Left lung (tissue), 4 donors: ENCODE measurements at regions not wholly inside any gene's neighbourhood (a gene's known extent, or its start where the extent isn't known, plus 50 kb on each side); places are given as distances from the start of the nearest gene placed in this dataset.

ENCODE experiments used
- ATAC-seq: fragments of 200-7000 bp; cut with Tn5 transposase; one replicate; pipeline ENCODE4 v1.9.1; 2020; ENCODE audit warnings: moderate library complexity
- DNase-seq, 4 donors: peaks; one replicate each; pipeline ENCODE4 v3.0.0-alpha.2; 2013 to 2020
- H3K27ac ChIP-seq, 2 donors: fragments of 200-600 bp; sonication (generic) in 1 of 2; one replicate each; pipeline versions ENCODE4 v1.5.0 to v1.8.0; 2020 to 2021
- H3K27me3 ChIP-seq, 2 donors: fragments of 200-600 bp; sonication (generic) in 1 of 2; one replicate each; pipeline versions ENCODE4 v1.5.0 to v1.8.0; 2020 to 2021
- H3K36me3 ChIP-seq, 2 donors: fragments of 200-600 bp; sonication (generic) in 1 of 2; one replicate each; pipeline versions ENCODE4 v1.5.0 to v1.8.0; 2020 to 2021
- H3K4me1 ChIP-seq, 2 donors: fragments of 200-600 bp; one replicate each; pipeline ENCODE4 v1.8.0; 2021
- H3K4me3 ChIP-seq, 2 donors: fragments of 200-600 bp; sonication (generic) in 1 of 2; one replicate each; pipeline versions ENCODE4 v1.5.0 to v1.8.0; 2020 to 2021; ENCODE audit warnings: mild to moderate bottlenecking in 1 of 2
- H3K9me3 ChIP-seq, 2 donors: fragments of 200-600 bp; sonication (generic) in 1 of 2; one replicate each; pipeline versions ENCODE4 v1.5.0 to v1.8.0; 2020 to 2021
- intact Hi-C, 2 donors: fragments of 100-400 bp; cut with DNase I; formaldehyde crosslinking; loops; one replicate each; pipeline versions ENCODE4 v1.11.2 to v1.14.2; 2022
- TF ChIP-seq, protein P1 (sequence below), 2 donors: fragments of 200-600 bp; sonication (generic) in 1 of 2; IDR thresholded peaks; one replicate each; pipeline versions ENCODE4 v1.5.0 to v1.8.0; 2021; ENCODE audit warnings: antibody characterized with exemption in 2 of 2
- donor health status: DM: no; HTN: yes; CAD: no.
- donor health status: DM: no; HTN: no; CAD: no.

DNA sequence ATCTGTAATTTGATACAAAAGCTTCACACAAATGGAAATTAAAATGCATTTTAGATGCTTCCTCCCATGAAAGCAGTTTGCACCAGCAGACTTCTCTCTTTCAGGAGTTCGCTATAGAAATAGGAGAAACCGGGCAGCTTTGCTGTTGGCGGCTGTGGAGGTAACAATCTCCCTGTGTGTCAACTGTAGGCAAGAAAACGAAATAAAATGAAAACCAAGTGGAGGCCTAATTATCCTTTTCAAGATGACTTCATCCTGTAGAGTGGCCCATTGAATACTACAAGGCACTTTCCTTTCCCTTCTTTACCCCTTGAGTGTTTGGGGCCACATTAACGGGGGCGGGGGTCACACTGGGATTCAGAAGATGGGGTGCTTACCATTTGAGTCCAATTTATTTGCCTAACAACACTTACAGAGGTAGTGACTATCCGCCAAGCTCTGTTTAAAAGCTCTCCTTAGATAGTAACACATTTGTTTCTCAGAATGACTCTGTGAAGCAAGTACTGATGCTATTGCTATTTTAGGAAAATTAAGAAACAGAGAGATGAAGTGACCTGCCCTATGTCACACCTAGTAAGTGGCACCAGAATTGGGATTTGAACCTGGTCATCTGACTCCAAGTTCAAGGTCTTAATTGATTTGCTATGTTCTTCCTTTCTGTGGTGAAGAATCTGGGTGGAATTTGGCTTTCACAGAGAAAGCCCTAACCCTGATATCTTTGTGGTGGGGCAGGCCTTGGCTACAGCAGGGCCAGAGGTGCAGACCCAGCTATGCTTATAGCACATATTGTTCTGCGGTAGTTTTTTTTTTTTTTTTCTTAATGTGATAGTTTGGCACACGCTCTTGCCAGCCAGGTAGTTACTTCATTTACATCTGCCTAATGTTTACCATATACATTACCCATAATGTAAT, 125.5 kb upstream of the MPHOSPH6 start:
- no peak for DNase-seq
- no peaks in the 10 kb centered on the region for H3K27me3 ChIP-seq
- H3K4me3 ChIP-seq: no peak overlapping the region
- H3K9me3 ChIP-seq: no peaks in the 10 kb centered on the region
- ATAC-seq: no peak
- TF ChIP-seq, protein P1, sequence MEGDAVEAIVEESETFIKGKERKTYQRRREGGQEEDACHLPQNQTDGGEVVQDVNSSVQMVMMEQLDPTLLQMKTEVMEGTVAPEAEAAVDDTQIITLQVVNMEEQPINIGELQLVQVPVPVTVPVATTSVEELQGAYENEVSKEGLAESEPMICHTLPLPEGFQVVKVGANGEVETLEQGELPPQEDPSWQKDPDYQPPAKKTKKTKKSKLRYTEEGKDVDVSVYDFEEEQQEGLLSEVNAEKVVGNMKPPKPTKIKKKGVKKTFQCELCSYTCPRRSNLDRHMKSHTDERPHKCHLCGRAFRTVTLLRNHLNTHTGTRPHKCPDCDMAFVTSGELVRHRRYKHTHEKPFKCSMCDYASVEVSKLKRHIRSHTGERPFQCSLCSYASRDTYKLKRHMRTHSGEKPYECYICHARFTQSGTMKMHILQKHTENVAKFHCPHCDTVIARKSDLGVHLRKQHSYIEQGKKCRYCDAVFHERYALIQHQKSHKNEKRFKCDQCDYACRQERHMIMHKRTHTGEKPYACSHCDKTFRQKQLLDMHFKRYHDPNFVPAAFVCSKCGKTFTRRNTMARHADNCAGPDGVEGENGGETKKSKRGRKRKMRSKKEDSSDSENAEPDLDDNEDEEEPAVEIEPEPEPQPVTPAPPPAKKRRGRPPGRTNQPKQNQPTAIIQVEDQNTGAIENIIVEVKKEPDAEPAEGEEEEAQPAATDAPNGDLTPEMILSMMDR (IDR thresholded peaks at IDR 0.05): no peak
- intact Hi-C loops: no loop called here
- H3K4me1 ChIP-seq: no peaks in the 10 kb centered on the region
- no peak overlapping the region for H3K27ac ChIP-seq
- H3K36me3 ChIP-seq: no peaks in the 10 kb centered on the region

- intact Hi-C loops: no loop called here
- Histone ChIP-seq H3K4me1 (no peaks in the 10 kb centered on the region), H3K27ac (no peak overlapping the region), H3K9me3 (no peaks in the 10 kb centered on the region), H3K4me3 (no peak overlapping the region), H3K27me3 (no peaks in the 10 kb centered on the region), H3K36me3 (no peaks in the 10 kb centered on the region)
- TF ChIP-seq, protein P1 (IDR thresholded peaks at IDR 0.05): no peak
- no peak for DNase-seq
- ATAC-seq: no peak
These were observed 123.6 kb upstream of the MPHOSPH6 start for GRCh38 chr16:82293671-82294070.

DNA sequence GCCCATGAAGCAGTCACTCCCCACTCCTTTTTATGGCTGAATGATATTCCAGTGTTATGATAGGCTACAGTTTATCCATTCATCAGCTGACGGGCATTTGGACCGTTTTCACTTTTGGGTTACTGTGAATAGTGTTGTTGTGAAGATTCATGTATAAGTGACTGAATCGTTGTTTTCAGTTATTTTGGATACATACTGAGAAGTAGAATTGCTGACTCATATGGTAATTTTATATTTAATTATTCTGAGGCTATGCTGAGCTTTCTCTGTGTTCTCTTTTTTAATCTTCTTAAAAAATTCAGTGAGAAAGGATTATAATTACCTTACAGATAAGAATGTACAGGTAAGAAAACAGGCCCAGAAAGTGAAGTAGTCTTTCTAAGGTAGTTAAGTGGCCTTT, 117.9 kb upstream of the MPHOSPH6 start:
- no peak overlapping the region for H3K4me3 ChIP-seq
- no peaks in the 10 kb centered on the region for H3K36me3 ChIP-seq
- intact Hi-C loops: no loop called here
- H3K27ac ChIP-seq: no peak overlapping the region
- no peaks in the 10 kb centered on the region for H3K4me1 ChIP-seq
- no peaks in the 10 kb centered on the region for H3K9me3 ChIP-seq
- no peak for ATAC-seq
- no peaks in the 10 kb centered on the region for H3K27me3 ChIP-seq
- DNase-seq: no peak
- TF ChIP-seq, protein P1 (IDR thresholded peaks at IDR 0.05): no peak

DNA sequence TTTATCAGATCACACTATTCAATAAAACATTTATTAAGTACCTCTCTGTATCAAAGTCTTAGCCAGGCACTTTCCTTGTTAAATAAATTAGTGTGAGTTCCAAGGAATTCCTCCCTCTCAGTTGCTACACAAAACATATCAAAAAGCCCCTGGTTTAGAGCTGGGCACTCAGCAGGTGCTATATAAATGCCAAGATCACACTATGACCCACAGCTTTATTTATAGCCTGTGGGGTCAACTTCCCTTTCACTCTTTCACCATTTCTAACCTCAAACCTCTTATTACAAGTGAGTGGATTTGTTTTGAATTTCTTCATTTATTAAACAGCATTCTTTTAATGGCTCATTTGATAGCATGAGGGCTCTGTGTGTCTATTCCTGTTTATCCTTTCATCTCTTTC, 112.6 kb upstream of the MPHOSPH6 start:
- no peaks in the 10 kb centered on the region for H3K27me3 ChIP-seq
- DNase-seq (no peak), ATAC-seq (no peak)
- H3K27ac ChIP-seq: no peak overlapping the region
- intact Hi-C loops: no loop called here
- H3K4me3 ChIP-seq: no peak overlapping the region
- no peaks in the 10 kb centered on the region for H3K4me1 ChIP-seq
- no peaks in the 10 kb centered on the region for H3K9me3 ChIP-seq
- H3K36me3 ChIP-seq: no peaks in the 10 kb centered on the region
- TF ChIP-seq, protein P1 (IDR thresholded peaks at IDR 0.05): no peak

GRCh38 chr16:82281544-82281943, 111.5 kb upstream of the MPHOSPH6 start:
- Histone ChIP-seq H3K4me3 (no peak overlapping the region), H3K4me1 (no peaks in the 10 kb centered on the region), H3K27ac (no peak overlapping the region), H3K36me3 (no peaks in the 10 kb centered on the region), H3K9me3 (no peaks in the 10 kb centered on the region), H3K27me3 (no peaks in the 10 kb centered on the region)
- intact Hi-C loops: no loop called here
- DNase-seq (no peak), ATAC-seq (no peak)
- TF ChIP-seq, protein P1 (IDR thresholded peaks at IDR 0.05): no peak
